Liver (tissue), 8 donors: ENCODE measurements at regions not wholly inside any gene's neighbourhood (a gene's known extent, or its start where the extent isn't known, plus 50 kb on each side); places are given as distances from the start of the nearest gene placed in this dataset.

ENCODE experiments used
- DNase-seq: peaks from one replicate; pipeline ENCODE4 v3.0.0-alpha.2; 2017; ENCODE audit warnings: low spot score
- H3K27ac ChIP-seq, 2 donors: one replicate each; pipeline ENCODE4 v1.7.0; 2013; ENCODE audit warnings: inconsistent platforms in 2 of 2, low read length in 2 of 2, control low read depth in 1 of 2, low read depth in 1 of 2, mild to moderate bottlenecking in 1 of 2
- H3K27me3 ChIP-seq, 4 donors: one replicate each; pipeline versions ENCODE4 v1.6.1 to v1.7.0; 2013; ENCODE audit warnings: low read length in 3 of 4, inconsistent platforms in 1 of 4, mild to moderate bottlenecking in 1 of 4, moderate library complexity in 1 of 4; ENCODE audit not compliant: control insufficient read depth in 4 of 4, insufficient read depth in 4 of 4
- H3K36me3 ChIP-seq, 4 donors: one replicate each; pipeline versions ENCODE4 v1.6.1 to v1.7.0; 2013; ENCODE audit warnings: low read length in 3 of 4, mild to moderate bottlenecking in 3 of 4, low read depth in 1 of 4, moderate library complexity in 1 of 4; ENCODE audit not compliant: control insufficient read depth in 4 of 4, insufficient read depth in 3 of 4
- H3K4me1 ChIP-seq, 4 donors: one replicate each; pipeline versions ENCODE4 v1.6.1 to v1.7.0; 2013; ENCODE audit warnings: low read length in 3 of 4, mild to moderate bottlenecking in 3 of 4, moderate library complexity in 1 of 4; ENCODE audit not compliant: control insufficient read depth in 4 of 4, insufficient read depth in 4 of 4
- H3K4me3 ChIP-seq, 3 donors: one replicate each; pipeline versions ENCODE4 v1.6.1 to v1.7.0; 2013; ENCODE audit warnings: low read length in 3 of 3, control low read depth in 1 of 3, low read depth in 1 of 3, mild to moderate bottlenecking in 1 of 3
- H3K9ac ChIP-seq, 2 donors: one replicate each; pipeline ENCODE4 v1.7.0; 2013; ENCODE audit warnings: low read length in 2 of 2, mild to moderate bottlenecking in 2 of 2, moderate library complexity in 2 of 2, control low read depth in 1 of 2, low read depth in 1 of 2
- H3K9me3 ChIP-seq, 4 donors: one replicate each; pipeline versions ENCODE4 v1.6.1 to v1.7.0; 2013; ENCODE audit warnings: low read length in 3 of 4; ENCODE audit not compliant: control insufficient read depth in 4 of 4
- EGR1 ChIP-seq, 2 donors: IDR thresholded peaks; 2 replicates each; pipeline ENCODE4 v1.6.1; 2016 to 2018; ENCODE audit warnings: antibody characterized with exemption in 2 of 2, low read depth in 2 of 2
- FOXA1 ChIP-seq: IDR thresholded peaks from 2 replicates; pipeline ENCODE4 v1.6.1; 2016; ENCODE audit warnings: antibody characterized with exemption
- FOXA2 ChIP-seq: IDR thresholded peaks from 2 replicates; pipeline ENCODE4 v1.6.1; 2016; ENCODE audit warnings: antibody characterized with exemption
- GABPA ChIP-seq, 2 donors: IDR thresholded peaks in 1 of 2; conservative IDR thresholded peaks in 1 of 2; 2 replicates each; pipeline ENCODE4 v1.6.1; 2016; ENCODE audit warnings: antibody characterized with exemption in 2 of 2, mild to moderate bottlenecking in 1 of 2, moderate library complexity in 1 of 2
- HNF4A ChIP-seq, 2 donors: conservative IDR thresholded peaks; 2 replicates each; pipeline ENCODE4 v1.6.1; 2016; ENCODE audit warnings: antibody characterized with exemption in 2 of 2, mild to moderate bottlenecking in 2 of 2
- HNF4G ChIP-seq: IDR thresholded peaks from 2 replicates; pipeline ENCODE4 v1.6.1; 2016; ENCODE audit warnings: antibody characterized with exemption
- JUND ChIP-seq, 2 donors: IDR thresholded peaks; 2 replicates each; pipeline ENCODE4 v1.6.1; 2016; ENCODE audit warnings: antibody characterized with exemption in 2 of 2
- NR2F2 ChIP-seq: IDR thresholded peaks from 2 replicates; pipeline ENCODE4 v1.6.1; 2016; ENCODE audit warnings: antibody characterized with exemption
- RAD21 ChIP-seq, 2 donors: IDR thresholded peaks; 2 replicates each; pipeline ENCODE4 v1.6.1; 2016; ENCODE audit warnings: antibody characterized with exemption in 2 of 2, mild to moderate bottlenecking in 2 of 2
- RXRA ChIP-seq, 2 donors: IDR thresholded peaks; 2 replicates each; pipeline ENCODE4 v1.6.1; 2017 to 2018; ENCODE audit warnings: antibody characterized with exemption in 2 of 2, mild to moderate bottlenecking in 1 of 2
- SP1 ChIP-seq: IDR thresholded peaks from 2 replicates; pipeline ENCODE4 v1.6.1; 2018; ENCODE audit warnings: antibody characterized with exemption, mild to moderate bottlenecking
- TAF1 ChIP-seq: conservative IDR thresholded peaks from 2 replicates; pipeline ENCODE4 v1.6.1; 2016; ENCODE audit warnings: antibody characterized with exemption, mild to moderate bottlenecking
- YY1 ChIP-seq: IDR thresholded peaks from 2 replicates; pipeline ENCODE4 v1.6.1; 2016; ENCODE audit warnings: antibody characterized with exemption, mild to moderate bottlenecking
- WGBS: extraction: QIAGEN DNeasy Blood & Tissue Kit; methylation state at CpG from one replicate; pipeline ENCODE4 v1.1.7; 2013; 5-methylcytosine and 5-hydroxymethylcytosine counted together
- TF ChIP-seq, protein P1 (sequence below): IDR thresholded peaks from 2 replicates; pipeline ENCODE4 v1.6.1; 2016; ENCODE audit warnings: antibody characterized with exemption, mild to moderate bottlenecking
- TF ChIP-seq, protein P2 (sequence below): IDR thresholded peaks from 2 replicates; pipeline ENCODE4 v1.6.1; 2016; ENCODE audit warnings: antibody characterized with exemption
- TF ChIP-seq, protein P3 (sequence below): fragments of 150-350 bp; IDR thresholded peaks from 2 replicates; pipeline ENCODE4 v1.5.1; 2017; ENCODE audit warnings: improper control_type of control experiment, low read depth, low read length; ENCODE audit not compliant: missing input control
- TF ChIP-seq, protein P4 (sequence below): IDR thresholded peaks from 2 replicates; pipeline ENCODE4 v1.6.1; 2016; ENCODE audit warnings: antibody characterized with exemption
- TF ChIP-seq, protein P5 (sequence below): IDR thresholded peaks from 2 replicates; pipeline ENCODE4 v1.6.1; 2016; ENCODE audit warnings: antibody characterized with exemption
- donor health status: healthy.
- donor health status: healthy.
- donor health status: healthy.
- donor health status: healthy.
- donor health status: healthy.

DNA sequence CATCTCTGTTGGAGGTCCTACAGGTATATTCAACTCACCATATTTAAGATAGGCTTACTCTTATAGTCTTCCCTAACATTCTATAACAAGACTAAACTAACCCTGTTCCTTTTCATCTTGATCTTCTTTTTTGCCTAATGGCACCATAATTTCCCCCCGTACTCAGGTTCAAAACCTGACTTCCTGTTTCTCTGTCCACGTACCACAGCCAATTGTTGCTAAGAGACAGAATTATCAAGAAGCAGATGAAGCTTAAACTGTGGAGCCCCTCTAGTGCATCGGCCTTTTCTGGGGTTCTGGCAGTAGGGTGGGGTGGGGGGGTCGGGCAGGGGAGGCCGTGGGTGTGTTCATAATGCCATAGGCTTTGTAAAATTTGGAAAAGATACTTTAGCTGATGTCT, 109.2 kb downstream of the EVX1 start (continued):
- TF ChIP-seq, protein P1, sequence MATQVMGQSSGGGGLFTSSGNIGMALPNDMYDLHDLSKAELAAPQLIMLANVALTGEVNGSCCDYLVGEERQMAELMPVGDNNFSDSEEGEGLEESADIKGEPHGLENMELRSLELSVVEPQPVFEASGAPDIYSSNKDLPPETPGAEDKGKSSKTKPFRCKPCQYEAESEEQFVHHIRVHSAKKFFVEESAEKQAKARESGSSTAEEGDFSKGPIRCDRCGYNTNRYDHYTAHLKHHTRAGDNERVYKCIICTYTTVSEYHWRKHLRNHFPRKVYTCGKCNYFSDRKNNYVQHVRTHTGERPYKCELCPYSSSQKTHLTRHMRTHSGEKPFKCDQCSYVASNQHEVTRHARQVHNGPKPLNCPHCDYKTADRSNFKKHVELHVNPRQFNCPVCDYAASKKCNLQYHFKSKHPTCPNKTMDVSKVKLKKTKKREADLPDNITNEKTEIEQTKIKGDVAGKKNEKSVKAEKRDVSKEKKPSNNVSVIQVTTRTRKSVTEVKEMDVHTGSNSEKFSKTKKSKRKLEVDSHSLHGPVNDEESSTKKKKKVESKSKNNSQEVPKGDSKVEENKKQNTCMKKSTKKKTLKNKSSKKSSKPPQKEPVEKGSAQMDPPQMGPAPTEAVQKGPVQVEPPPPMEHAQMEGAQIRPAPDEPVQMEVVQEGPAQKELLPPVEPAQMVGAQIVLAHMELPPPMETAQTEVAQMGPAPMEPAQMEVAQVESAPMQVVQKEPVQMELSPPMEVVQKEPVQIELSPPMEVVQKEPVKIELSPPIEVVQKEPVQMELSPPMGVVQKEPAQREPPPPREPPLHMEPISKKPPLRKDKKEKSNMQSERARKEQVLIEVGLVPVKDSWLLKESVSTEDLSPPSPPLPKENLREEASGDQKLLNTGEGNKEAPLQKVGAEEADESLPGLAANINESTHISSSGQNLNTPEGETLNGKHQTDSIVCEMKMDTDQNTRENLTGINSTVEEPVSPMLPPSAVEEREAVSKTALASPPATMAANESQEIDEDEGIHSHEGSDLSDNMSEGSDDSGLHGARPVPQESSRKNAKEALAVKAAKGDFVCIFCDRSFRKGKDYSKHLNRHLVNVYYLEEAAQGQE: no peak
- no peak for TF ChIP-seq FOXA2

DNA sequence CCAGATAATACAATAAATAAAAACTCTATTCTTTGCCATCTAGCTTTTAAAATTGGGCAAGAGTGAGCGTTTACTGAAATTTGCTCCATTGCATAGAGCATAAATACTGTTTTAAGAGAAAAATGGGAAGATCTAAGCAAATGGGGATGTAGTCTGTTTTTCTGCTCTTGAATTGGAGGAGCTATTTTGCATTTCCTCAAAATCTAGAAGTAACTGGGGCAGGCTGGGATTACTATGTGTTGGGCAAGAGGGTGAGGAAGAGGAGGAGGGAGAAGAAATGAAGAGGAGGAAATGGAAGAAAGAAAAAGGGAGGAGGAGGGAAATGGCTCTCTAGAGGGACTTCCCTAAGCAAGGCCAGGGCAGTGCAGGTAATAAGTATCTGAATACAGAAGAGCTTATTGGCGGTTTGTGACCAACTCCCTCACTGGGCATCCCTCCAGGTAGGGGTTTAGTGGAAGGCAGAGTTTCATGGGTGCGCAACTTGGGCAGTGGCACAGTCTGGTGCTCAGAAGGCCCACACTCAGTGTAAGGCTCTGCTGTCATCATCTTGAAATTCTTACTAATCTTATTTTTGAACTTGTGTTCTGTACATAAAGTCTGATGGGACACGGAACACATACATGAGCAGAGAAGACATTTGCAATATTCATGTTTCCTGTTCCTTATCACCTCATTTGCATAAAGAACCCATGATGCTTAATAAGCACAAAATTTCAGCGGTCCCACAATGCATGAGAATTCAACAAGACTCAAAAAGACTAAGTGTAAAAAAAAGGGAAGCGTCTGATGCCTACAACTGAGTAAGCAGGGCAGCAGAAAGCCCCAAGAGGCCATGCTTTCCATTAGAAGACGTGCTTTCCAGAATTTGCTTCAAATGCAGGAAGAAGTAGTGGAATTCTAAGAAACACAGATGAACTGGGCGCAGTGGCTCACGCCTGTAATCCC, 116.9 kb downstream of the EVX1 start:
- no peak overlapping the region for H3K9ac ChIP-seq
- no peaks in the 10 kb centered on the region for H3K9me3 ChIP-seq
- WGBS: 90% methylated on average over 9 of the region's 9 CpGs
- DNase-seq: no peak
- H3K36me3 ChIP-seq: no peaks in the 10 kb centered on the region
- TF ChIP-seq, protein P1: no peak
- TF ChIP-seq JUND (IDR thresholded peaks at IDR 0.05): no peak
- TF ChIP-seq, protein P2, sequence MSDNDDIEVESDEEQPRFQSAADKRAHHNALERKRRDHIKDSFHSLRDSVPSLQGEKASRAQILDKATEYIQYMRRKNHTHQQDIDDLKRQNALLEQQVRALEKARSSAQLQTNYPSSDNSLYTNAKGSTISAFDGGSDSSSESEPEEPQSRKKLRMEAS: no peak
- no peak for TF ChIP-seq GABPA (IDR thresholded peaks at IDR 0.05 in 1 of 2, conservative IDR thresholded peaks at IDR 0.05 in 1 of 2)
- TF ChIP-seq EGR1 (IDR thresholded peaks at IDR 0.05; ENCODE audit: low read depth in 2 of 2): no peak
- TF ChIP-seq FOXA1: no peak
- TF ChIP-seq, protein P3, sequence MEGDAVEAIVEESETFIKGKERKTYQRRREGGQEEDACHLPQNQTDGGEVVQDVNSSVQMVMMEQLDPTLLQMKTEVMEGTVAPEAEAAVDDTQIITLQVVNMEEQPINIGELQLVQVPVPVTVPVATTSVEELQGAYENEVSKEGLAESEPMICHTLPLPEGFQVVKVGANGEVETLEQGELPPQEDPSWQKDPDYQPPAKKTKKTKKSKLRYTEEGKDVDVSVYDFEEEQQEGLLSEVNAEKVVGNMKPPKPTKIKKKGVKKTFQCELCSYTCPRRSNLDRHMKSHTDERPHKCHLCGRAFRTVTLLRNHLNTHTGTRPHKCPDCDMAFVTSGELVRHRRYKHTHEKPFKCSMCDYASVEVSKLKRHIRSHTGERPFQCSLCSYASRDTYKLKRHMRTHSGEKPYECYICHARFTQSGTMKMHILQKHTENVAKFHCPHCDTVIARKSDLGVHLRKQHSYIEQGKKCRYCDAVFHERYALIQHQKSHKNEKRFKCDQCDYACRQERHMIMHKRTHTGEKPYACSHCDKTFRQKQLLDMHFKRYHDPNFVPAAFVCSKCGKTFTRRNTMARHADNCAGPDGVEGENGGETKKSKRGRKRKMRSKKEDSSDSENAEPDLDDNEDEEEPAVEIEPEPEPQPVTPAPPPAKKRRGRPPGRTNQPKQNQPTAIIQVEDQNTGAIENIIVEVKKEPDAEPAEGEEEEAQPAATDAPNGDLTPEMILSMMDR: no peak
- TF ChIP-seq HNF4A (conservative IDR thresholded peaks at IDR 0.05): no peak
- TF ChIP-seq RXRA (IDR thresholded peaks at IDR 0.05): no peak
- TF ChIP-seq NR2F2: no peak
- TF ChIP-seq, protein P4, sequence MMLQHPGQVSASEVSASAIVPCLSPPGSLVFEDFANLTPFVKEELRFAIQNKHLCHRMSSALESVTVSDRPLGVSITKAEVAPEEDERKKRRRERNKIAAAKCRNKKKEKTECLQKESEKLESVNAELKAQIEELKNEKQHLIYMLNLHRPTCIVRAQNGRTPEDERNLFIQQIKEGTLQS: no peak
- TF ChIP-seq RAD21 (IDR thresholded peaks at IDR 0.05): no peak
- no peak for TF ChIP-seq SP1
- no peak for TF ChIP-seq YY1
- no peak for TF ChIP-seq TAF1
- no peak for TF ChIP-seq HNF4G
- TF ChIP-seq, protein P5, sequence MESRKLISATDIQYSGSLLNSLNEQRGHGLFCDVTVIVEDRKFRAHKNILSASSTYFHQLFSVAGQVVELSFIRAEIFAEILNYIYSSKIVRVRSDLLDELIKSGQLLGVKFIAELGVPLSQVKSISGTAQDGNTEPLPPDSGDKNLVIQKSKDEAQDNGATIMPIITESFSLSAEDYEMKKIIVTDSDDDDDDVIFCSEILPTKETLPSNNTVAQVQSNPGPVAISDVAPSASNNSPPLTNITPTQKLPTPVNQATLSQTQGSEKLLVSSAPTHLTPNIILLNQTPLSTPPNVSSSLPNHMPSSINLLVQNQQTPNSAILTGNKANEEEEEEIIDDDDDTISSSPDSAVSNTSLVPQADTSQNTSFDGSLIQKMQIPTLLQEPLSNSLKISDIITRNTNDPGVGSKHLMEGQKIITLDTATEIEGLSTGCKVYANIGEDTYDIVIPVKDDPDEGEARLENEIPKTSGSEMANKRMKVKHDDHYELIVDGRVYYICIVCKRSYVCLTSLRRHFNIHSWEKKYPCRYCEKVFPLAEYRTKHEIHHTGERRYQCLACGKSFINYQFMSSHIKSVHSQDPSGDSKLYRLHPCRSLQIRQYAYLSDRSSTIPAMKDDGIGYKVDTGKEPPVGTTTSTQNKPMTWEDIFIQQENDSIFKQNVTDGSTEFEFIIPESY: no peak
- no peak for TF ChIP-seq FOXA2
- H3K27me3 ChIP-seq: no peaks in the 10 kb centered on the region
- no peak overlapping the region for H3K4me3 ChIP-seq
- no peak overlapping the region for H3K27ac ChIP-seq
- H3K4me1 ChIP-seq: peaks cover 0 to 6% (median 0%) of the 10 kb centered on the region in 4 donors
